IPS-NIHi7 (cell line): ENCODE measurements at regions not wholly inside any gene's neighbourhood (a gene's known extent, or its start where the extent isn't known, plus 50 kb on each side); places are given as distances from the start of the nearest gene placed in this dataset.

Experiments used
- DNase-seq: peaks from one replicate; pipeline ENCODE4 v3.0.0; 2012; ENCODE audit warnings: mixed read lengths; ENCODE audit errors: extremely low spot score

DNA sequence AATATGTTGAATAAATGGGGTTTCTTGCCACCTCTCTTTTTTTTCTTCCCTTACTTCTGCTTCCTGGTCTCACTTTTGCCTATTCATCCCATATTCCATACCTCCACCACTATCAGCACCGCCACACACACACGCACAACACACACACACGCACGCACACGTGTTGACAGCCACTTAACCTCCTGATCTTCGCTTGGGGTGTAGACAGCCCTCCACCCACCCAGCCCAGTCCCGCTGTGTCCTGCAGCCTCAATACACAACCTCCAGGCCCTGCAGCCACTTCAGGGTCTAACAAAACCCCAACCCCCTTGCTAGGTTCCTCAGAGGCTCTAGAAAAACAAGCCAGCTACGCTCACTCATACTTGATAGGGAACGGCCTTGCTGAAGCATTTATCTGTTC, 72.3 kb downstream of the LINC00237 start:
- DNase-seq: peak; percentile 45

DNA sequence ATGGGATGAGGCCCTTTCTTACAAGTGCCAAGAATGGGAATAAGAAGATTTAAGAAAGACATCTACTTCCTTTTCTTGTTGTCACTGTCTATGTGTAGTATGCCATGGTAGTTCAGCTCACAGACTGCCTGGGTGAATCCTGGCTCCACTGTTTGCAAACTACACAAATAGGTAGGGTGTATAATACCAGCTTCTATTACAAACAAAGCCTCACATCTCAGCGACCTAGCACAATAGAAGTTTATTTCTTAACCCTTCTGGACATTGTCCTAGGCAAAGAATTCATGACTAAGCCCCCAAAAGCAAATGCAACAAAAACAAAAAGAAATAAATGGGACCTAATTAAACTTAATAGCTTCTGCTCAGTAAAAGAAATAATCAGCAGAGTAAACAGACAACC, 74.5 kb downstream of the LINC00237 start:
- no peak for DNase-seq

- DNase-seq: no peak
Observed at GRCh38 chr20:21029341-21029740, 76.8 kb downstream of the LINC00237 start.

DNA sequence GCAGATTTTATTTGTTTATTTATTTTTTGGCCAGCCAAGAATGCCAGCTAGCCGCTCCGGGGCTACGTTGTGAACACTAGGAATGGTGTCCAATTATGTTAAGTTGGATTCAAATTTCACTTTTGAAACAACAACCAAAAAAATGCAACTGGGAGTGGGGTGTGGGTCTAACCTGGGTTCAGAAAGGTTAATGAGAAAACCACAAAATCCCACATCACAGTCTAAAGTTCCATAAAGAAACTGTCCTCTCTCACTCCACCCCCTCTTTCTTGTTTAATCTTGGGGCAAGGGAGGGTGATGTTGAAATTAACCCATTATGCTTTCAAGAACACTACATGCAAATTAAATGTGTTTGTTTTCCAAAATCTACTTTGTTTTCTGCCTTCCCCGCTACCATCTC, 77.2 kb downstream of the LINC00237 start:
- DNase-seq: no peak

DNA sequence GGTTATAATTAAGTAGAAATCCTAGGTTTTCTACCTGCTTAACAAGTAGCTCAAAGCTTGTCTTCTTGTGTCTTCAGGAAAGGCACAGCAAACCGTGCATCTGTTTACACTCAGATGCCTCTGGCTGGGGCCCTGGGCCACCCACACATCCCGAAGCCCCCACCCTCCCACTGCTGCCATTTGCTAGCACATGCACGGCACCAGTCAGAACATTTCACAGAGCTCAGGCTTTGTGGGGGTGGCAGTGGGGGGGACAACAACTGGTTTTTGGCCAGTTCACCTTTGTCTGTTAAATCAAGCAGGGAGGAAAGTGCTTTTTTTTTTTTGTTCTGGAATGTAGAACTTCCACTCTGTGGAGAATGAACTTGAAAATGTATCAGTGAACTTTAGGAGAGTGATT, 77.7 kb downstream of the LINC00237 start:
- DNase-seq: no peak

GRCh38 chr20:21027569-21027968, 78.6 kb downstream of the LINC00237 start:
- peak; percentile 76 for DNase-seq

DNA sequence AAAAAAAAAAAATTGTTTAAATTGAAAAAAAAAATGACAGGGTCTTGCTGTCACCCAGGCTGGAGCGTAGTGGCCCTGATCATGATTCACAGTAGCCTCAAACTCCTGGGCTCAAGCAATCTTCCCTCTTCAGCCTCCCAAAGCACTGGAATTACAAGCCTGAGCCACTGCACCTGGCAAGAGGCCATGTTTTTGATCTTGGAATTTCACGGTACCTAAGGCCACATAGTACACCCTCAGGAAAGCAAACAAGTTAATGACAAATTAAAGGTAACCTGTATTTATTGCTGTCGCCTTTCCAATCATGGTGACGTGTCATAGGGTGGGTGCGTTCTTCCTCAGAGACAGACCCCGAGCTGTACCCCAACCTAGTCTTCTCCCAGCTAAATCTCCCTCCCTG, 79.2 kb downstream of the LINC00237 start:
- DNase-seq: no peak

- no peak for DNase-seq
Observed at GRCh38 chr20:21024420-21024819, 81.7 kb downstream of the LINC00237 start.

DNA sequence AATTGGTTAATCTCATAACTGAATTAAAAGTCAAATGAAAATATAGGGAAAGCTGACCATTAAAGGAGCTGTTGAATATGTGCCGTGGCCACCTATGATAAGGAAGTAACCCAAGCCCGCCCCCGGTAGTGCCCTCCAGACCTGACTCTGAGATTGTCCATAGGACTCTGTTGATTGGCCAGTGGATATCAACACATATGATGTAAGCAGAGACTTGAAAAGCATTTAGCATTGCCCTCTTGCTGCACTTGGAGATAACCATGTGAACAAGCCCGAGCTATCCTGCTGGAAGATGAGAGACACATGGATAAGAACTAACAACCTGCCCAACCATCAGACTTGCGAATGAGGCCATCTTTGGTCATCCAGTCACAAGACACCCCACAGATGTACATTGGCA, 83.2 kb downstream of the LINC00237 start:
- no peak for DNase-seq

DNA sequence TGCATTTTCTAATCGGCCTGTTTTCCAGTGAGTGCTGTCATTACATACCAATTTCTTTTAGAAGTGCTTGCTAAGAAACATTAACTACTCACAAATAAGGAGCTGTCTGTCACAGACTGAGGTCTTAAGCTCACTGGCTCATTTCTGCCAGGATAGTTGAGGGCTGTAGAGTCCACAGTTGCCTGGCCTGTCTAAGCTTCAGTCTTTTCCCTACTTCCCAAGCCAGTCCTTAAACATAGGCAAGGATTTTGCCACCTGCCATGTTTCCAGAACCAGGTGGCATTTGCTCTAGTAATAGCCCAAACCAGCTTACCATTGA, 84.7 kb downstream of the LINC00237 start:
- no peak for DNase-seq

DNA sequence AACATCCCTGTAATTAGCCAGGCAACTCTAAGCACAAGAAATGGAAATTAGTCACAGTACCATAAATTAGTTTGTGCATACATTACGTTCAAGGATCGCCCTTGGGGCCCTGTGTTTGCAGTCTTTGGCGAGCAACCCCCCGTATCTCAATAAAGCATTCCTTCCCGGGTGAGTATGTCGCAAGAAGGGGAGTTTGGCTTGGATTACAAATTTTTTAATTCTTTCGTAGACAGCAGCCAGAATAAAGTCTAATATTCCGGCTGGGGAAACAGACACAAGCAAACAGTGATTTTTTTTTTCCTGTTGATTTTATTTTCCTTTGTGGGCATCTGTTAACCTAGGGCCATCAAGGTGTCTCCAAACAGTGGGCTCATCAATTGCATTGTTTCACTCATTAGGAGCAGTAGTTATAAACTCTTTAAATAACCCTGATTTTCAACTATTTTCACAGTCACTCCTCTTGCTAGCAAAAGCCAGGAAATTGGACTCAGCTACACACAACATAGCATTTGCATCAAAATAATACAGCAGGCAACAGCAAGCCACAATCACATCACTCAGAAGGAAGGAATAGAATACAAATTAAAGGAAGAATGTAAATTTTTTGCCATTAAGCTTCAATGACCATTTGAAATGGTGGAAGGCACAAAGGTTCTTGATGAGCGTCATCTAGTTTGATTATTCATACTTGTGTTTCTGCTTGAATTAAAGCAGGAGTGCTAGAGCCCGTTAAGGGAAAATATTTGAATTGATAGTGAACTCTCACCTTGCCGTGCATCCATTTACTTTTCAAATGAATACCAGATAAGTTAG, 85.3 kb downstream of the LINC00237 start:
- no peak for DNase-seq

DNA sequence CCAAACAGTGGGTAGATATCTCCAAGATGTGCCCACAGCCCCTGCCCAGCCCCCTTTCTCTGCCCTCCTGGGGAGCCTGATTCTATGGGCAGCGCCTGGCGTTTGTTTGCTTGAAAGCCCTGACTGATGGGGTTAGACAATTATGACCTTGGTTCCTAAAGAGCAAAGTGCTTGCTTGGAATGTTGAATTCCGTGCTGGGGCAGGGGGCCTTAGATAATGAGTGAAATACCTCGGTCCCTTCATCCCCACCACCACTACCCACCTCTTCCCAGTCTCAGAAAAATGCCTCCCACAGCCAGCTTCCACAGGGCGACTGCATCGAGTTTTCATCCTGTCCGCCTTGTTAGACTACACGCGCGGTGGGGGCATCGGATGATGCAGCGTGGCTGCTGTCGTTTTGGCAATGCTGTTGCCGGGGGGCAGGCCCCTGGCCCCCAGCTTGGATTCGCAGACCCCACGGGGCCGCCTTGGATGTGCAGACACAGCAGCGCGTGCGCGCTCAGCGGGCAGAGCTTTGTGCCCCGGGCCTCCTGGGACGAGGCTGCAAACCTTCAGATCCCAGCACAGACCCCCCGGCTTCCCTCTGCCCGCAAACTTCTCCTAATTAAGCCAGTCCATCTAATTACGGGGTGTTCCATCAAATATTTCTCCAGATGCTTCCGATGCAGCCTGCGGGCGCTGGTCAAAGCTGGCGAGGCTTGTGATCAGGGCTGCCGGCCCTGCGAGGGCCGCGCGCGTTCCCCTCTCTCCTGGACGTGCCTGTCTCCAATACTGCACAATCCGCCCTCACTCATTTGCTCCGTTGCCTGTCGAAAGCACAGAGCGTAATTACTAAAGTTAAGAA, 86.1 kb downstream of the LINC00237 start:
- DNase-seq: no peak

DNA sequence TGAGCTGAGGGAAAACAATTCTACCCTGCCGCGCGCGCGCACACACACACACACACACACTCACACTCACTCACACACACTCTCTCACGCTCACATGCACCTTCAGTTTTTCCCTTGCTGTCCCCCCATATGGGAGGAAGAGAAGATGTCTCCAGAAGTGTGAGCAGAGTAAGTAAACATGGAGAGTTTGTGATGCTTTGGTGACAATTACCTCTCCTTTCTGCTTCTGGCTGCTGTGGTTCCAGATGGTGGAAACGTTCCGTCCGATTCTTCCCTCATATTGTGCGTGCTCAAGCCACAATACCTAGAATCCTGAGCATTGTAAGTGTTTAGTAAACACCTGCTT, 86.7 kb downstream of the LINC00237 start:
- DNase-seq: no peak

DNA sequence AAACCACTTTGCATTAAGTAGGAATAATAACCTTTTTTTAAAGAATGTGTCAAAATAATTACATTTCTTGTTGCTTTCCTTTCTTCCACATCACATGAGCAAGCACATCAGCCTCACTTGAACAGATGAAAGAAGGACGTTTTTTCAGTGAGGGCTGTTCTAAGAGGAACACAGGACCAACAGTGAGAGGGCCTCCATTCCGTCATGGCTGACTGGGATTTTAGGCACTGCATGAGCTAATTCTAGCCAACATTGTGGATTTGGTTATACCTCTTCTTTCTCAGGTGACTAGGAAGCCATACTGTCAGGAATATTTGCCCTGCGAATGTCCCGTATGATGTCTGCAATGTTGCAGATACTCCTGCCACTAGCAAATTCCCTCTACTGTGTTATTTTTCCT, 87.6 kb downstream of the LINC00237 start:
- DNase-seq: no peak

DNA sequence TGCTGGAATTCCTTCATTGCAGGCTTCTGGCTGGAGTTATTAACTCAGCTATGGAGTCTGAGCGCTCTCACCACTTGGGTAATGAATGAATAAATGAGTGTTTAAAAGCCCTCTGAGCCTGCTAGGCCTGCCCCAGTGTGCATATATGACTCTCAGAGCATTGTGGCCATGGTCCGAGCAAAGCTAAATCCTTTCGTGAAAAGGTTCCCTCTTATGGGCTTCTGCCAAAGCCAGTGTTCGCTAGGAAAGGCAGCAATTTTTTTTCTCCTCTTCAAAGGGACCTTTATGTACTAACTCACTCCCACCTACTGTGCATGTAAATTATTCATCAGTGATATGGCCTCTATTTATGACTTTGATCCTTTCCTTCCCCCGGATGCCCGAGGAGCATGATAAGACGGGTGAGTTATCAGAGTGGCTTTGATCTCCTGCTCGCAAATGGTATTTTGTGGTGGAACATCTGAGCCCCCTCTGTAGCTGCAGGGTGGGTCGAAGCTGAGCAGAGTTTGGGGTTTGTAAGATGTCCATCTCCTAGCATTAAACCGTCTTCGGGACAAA, 88.6 kb downstream of the LINC00237 start:
- DNase-seq: no peak

DNA sequence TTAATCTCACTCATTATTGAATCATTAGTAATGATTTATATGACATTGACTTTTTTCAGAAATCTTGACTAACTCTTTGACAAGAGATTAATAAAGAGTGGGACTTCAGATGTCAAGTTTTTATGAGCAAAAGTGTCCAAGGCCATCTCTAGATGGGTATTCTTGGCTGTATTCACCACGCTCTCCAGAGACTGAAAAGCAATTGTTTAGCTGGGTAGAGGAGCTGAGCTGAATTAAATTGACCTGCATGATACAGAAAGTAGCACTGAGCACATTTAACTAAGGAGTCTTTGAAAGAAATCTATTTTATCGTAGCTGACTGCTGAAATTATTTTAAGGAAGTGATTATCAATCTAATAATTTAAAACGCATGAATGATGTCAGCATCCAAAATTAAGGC, 89.4 kb downstream of the LINC00237 start:
- no peak for DNase-seq

DNA sequence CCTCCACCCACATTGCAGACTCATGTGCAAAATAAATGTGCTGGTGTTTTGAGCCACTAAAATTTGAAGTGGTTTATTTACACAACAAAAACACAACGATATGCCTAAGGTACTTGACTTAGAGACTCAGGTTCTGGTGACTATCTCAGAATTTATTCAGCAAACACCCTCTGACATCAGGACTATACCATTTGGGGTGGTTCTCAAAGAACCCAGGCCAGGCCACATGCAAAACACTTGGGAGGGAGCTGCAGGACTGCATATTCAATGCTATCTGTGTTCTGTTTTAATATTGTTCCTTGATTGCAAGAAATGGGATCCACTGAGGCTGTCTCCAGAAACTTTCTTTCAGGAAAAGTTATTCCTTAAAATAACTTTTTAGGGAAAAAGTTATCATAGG, 91.6 kb downstream of the LINC00237 start:
- DNase-seq: no peak

GRCh38 chr20:21008951-21009350, 97.2 kb downstream of the LINC00237 start:
- DNase-seq: no peak

DNA sequence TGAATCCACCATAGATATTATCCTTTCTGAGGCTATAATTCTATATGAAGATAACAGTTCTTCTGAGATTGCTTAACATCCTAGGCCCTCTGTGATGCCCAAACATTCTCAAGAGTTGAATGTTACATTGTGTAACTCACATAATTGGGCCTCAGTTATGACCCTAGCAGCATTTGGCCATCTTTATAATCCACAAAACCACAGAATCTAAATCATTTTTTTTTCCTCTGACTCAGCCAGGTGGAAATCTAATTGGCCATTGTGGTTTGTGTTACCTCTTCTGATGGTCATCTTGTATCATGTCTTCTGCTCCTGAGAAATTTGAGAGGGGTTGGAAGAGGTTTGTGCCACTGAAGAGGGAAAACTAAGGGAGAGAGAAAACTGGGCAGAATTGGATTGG, 99.5 kb downstream of the LINC00237 start:
- no peak for DNase-seq

GRCh38 chr20:21004386-21005076, 101.6 kb downstream of the LINC00237 start:
- DNase-seq: no peak

DNA sequence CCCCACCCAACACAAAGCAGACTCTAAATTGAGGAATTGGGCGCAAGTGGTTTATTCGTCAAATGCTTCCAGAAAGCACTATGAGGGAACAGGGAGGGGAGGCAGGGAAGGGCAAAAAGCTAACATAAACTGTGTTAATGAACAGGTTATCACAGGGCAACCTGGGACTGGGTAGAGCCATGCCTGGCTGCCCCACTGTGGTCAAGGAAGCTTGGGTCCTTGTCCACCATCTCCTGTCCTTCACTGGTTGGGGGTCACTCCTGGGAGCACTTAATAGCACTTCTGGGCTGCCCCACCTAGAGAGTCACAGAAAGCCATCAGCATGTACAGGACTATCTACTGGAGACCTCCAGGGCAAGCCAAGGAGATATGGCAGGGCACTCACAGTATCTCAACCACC, 102.3 kb downstream of the LINC00237 start:
- DNase-seq: no peak

- no peak for DNase-seq
Observed at GRCh38 chr20:21002486-21002885, 103.7 kb downstream of the LINC00237 start.
